Testis (tissue), 2 donors: ENCODE measurements at regions not wholly inside any gene's neighbourhood (a gene's known extent, or its start where the extent isn't known, plus 50 kb on each side); places are given as distances from the start of the nearest gene placed in this dataset.

Experiments
- DNase-seq: peaks from one replicate; pipeline ENCODE4 v3.0.0-alpha.2; 2019
- H3K27ac ChIP-seq, 2 donors: fragments of 200-600 bp; sonication (generic); one replicate each; pipeline ENCODE4 v1.5.1; 2019
- H3K27me3 ChIP-seq: fragments of 200-600 bp; sonication (generic); one replicate; pipeline ENCODE4 v1.5.1; 2019
- H3K36me3 ChIP-seq: fragments of 200-600 bp; sonication (generic); one replicate; pipeline ENCODE4 v1.5.1; 2017; ENCODE audit warnings: low read depth; ENCODE audit errors: missing control alignments
- H3K4me1 ChIP-seq: fragments of 200-600 bp; sonication (generic); one replicate; pipeline ENCODE4 v1.5.1; 2019
- H3K4me3 ChIP-seq, 2 donors: fragments of 200-600 bp; sonication (generic); one replicate each; pipeline ENCODE4 v1.5.1; 2017 to 2019
- H3K9me3 ChIP-seq: fragments of 200-600 bp; sonication (generic); one replicate; pipeline ENCODE4 v1.5.1; 2017
- POLR2A ChIP-seq: fragments of 450-650 bp; IDR thresholded peaks from one replicate; pipeline ENCODE4 v1.6.1; 2017; ENCODE audit warnings: antibody characterized with exemption, mild to moderate bottlenecking, moderate library complexity
- WGBS, 2 donors: methylation state at CpG; one replicate each; pipeline ENCODE4 v1.1.5; 2018; 5-methylcytosine and 5-hydroxymethylcytosine counted together
- intact Hi-C: fragments of 100-400 bp; cut with DNase I; formaldehyde crosslinking; loops from one replicate; pipeline ENCODE4 v1.15.1; 2023; ENCODE audit warnings: low total_unique reads
- TF ChIP-seq, protein P1 (sequence below), 3 experiments: fragments of 450-650 bp in 2 of 3; fragments of 200-600 bp in 1 of 3; sonication (generic) in 1 of 3; IDR thresholded peaks; one replicate each; pipeline ENCODE4 v1.5.1; 2016 to 2019; ENCODE audit warnings: antibody characterized with exemption in 3 of 3, mild to moderate bottlenecking in 2 of 3, moderate library complexity in 1 of 3

DNA sequence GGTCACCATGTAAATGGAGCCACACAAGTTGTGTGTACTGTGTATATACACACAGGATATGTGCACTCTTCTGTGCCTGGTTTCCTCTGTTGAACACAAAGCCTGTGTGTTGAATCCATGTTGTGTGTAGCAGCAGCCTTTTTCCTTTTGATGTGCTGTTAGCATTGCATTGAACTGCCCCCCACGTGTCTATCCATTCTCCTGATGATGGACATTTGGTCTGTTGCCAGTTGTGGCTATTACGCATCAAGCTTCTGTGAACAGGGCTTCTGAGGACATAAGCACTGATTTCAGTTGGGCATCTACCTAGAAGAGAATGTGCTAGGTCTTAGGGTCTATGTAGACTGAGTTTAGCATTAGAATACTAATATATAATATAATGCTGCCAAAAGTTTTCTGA lies 77.4 kb downstream of the LSM3 start:
- Histone ChIP-seq H3K27me3 (no peaks in the 10 kb centered on the region), H3K27ac (no peak overlapping the region), H3K36me3 (no peaks in the 10 kb centered on the region), H3K9me3 (no peaks in the 10 kb centered on the region), H3K4me3 (no peak overlapping the region), H3K4me1 (peaks cover 7% of the 10 kb centered on the region)
- WGBS, 2 donors = 67 to 82% methylated on average over 2 of the region's 2 CpGs
- no peak for TF ChIP-seq POLR2A
- TF ChIP-seq, protein P1, sequence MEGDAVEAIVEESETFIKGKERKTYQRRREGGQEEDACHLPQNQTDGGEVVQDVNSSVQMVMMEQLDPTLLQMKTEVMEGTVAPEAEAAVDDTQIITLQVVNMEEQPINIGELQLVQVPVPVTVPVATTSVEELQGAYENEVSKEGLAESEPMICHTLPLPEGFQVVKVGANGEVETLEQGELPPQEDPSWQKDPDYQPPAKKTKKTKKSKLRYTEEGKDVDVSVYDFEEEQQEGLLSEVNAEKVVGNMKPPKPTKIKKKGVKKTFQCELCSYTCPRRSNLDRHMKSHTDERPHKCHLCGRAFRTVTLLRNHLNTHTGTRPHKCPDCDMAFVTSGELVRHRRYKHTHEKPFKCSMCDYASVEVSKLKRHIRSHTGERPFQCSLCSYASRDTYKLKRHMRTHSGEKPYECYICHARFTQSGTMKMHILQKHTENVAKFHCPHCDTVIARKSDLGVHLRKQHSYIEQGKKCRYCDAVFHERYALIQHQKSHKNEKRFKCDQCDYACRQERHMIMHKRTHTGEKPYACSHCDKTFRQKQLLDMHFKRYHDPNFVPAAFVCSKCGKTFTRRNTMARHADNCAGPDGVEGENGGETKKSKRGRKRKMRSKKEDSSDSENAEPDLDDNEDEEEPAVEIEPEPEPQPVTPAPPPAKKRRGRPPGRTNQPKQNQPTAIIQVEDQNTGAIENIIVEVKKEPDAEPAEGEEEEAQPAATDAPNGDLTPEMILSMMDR (IDR thresholded peaks at IDR 0.05) = no peak
- no peak for DNase-seq
- intact Hi-C loops = no loop called here

DNA sequence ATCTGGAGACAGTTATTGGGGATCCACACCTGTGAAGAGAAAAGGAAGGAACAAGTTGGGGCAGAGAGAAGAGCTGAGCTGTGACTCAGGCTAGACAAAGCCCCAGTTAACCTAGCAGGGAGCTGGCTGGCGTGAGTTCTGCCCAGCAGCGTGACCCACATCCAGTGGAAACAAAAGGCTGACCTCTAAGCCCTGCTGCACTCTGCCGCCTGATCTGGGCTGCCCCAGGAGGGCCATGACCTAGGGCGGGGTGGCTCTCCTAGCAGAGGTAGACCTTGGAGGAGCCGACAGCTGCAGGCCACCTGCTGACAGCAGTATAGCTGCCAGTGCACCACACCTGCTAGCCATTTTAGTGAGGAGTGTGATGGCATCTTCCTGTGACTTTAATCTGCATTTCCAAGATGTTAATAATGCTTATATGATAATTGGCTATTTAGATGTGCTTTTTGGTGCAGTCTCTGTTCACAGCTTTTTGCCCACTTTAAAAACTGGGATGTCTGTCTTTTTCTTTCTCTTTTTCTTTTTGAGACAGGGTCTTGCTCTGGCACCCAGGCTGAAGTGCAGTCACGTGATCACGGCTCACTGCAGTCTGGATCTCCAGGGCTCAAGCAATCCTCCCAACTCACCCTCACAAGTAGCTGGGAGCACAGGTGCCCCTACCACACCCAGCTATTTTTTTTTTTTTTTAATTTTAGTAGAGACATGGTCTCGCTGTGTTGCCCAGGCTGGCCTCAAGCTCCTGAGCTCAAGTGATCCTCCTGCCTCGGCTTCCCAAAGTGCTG lies 78.1 kb downstream of the LSM3 start:
- H3K27ac ChIP-seq = no peak overlapping the region
- peaks cover 7% of the 10 kb centered on the region for H3K4me1 ChIP-seq
- no peak overlapping the region for H3K4me3 ChIP-seq
- intact Hi-C loops = no loop called here
- H3K27me3 ChIP-seq = no peaks in the 10 kb centered on the region
- no peak for TF ChIP-seq POLR2A
- TF ChIP-seq, protein P1 (IDR thresholded peaks at IDR 0.05) = no peak
- 69 to 79% methylated on average over 9 of the region's 9 CpGs for WGBS, 2 donors
- peak; percentile 44 for DNase-seq
- no peaks in the 10 kb centered on the region for H3K36me3 ChIP-seq
- no peaks in the 10 kb centered on the region for H3K9me3 ChIP-seq

DNA sequence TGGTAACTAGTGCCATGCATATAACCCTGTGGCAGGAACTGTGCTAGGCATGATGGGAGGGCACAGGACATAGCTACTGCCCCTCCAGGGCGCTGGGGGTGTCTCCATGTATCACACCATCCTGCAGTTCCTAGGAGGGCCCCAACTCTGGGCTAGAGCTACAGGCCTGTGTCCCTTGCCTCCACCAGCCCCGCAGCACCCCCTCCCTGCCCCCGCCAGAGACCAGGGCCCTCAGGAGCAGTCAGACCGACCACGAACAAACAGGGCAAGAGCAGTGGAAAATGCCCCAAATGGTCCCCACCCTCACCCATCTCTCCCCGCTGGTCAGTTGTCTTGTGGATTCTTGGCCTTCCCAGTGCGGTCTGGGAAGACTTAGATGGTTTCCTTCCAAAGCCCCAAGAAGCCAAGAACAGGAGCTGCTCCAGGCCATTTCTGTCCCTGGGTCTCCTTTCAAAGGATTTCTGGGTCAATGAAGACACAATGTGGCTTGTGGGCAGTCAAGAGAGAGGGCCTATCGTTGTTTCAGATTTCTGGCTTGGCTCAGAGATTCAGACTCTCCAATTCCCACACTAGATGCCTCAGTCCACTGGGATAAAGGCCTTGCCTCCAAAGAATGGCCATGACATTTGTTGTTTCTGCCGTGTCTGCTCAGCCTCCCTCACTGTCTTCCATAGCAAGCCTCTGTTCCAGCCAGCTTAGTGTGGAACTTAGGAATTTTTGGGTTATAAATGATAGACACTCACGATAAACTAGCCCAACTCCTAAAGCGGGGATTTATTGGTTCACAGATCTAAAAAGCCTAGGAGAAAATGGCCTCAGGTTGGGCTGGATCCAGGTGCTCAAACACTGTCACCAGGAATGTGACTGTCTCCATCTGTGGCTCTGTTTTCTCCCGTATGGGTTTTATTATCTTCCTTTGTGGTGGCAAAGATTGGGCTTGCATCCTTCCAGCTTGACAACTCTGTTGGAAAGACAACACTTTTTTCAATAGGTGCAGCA lies 80.6 kb downstream of the LSM3 start:
- Histone ChIP-seq H3K4me1 (peaks cover 7% of the 10 kb centered on the region), H3K9me3 (no peaks in the 10 kb centered on the region), H3K27me3 (no peaks in the 10 kb centered on the region), H3K36me3 (no peaks in the 10 kb centered on the region), H3K4me3 (no peak overlapping the region), H3K27ac (no peak overlapping the region)
- TF ChIP-seq, protein P1 (IDR thresholded peaks at IDR 0.05) = no peak
- TF ChIP-seq POLR2A = no peak
- DNase-seq = no peak
- intact Hi-C loops = no loop called here
- 72 to 86% methylated on average over 8 to 12 of the region's 12 CpGs for WGBS, 2 donors

DNA sequence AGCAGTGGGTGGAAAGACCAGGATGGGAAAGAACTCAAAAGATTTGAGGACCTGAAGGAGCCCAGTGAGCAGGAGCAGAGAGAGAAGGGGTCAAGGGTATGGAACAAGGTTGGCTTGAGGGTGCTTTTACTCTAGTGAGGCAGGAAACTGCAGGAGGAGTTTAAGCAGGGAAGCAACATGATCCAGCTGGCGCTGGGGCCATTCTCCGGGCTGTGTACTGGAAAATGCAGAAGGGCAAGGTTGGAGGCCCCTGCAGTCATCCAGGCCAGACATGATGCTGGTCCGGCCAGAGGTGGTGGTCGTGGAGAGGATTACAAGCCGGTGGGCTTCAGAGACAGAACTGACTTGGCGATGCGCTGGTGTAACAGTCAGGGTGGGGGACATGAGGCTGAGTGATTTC lies 81.8 kb downstream of the LSM3 start:
- Histone ChIP-seq H3K4me3 (no peak overlapping the region), H3K4me1 (peaks cover 7% of the 10 kb centered on the region), H3K9me3 (no peaks in the 10 kb centered on the region), H3K27me3 (no peaks in the 10 kb centered on the region), H3K36me3 (no peaks in the 10 kb centered on the region), H3K27ac (no peak overlapping the region)
- DNase-seq = no peak
- WGBS, 2 donors = 65% methylated on average over 7 of the region's 7 CpGs
- no peak for TF ChIP-seq POLR2A
- TF ChIP-seq, protein P1 (IDR thresholded peaks at IDR 0.05) = no peak
- intact Hi-C loops = loop anchor here (5.0 kb wide), 1 partner anchor 202 kb away; no protein-coding TSS in a partner anchor
